Panc1 (cell line): ENCODE measurements at regions not wholly inside any gene's neighbourhood (a gene's known extent, or its start where the extent isn't known, plus 50 kb on each side); places are given as distances from the start of the nearest gene placed in this dataset.

Source experiments
- ATAC-seq: fragments of 200-7000 bp; cut with Tn5 transposase; 2 replicates; pipeline ENCODE4 v1.9.1; 2020; ENCODE audit warnings: mild to moderate bottlenecking, moderate library complexity
- BruUV-seq: library from RNA; stranded (reverse); fragments of 400-500 nt; replicated peaks from 2 replicates; lab custom pipeline; 2021; lab: Mats Ljungman, UMichigan
- CTCF ChIA-PET: fragments of 300-600 bp; sonication (Branson Sonifier 250); formaldehyde crosslinking; loops from one replicate; lab custom pipeline; 2022; ENCODE audit warnings: antibody characterized with exemption; lab: Charles Lee
- POLR2A ChIA-PET: fragments of 300-600 bp; sonication (Branson Sonifier 250); formaldehyde crosslinking; loops from one replicate; lab custom pipeline; 2022; ENCODE audit warnings: antibody characterized with exemption; lab: Charles Lee
- DNase-seq: peaks from one replicate; pipeline ENCODE4 v3.0.0-alpha.2; 2010; ENCODE audit warnings: low read depth, low spot score
- H3K27ac ChIP-seq: 2 replicates; pipeline ENCODE4 v1.5.1; 2011; ENCODE audit warnings: mild to moderate bottlenecking, low read length, inconsistent platforms
- H3K27me3 ChIP-seq: fragments of 200-500 bp; sonication (Bioruptor generic); 2 replicates; pipeline ENCODE4 v1.6.0; 2014; ENCODE audit warnings: low read length, inconsistent platforms; ENCODE audit not compliant: control insufficient read depth, insufficient read depth
- H3K36me3 ChIP-seq: fragments of 200-500 bp; sonication (Bioruptor generic); 2 replicates; pipeline ENCODE4 v1.5.1; 2014; ENCODE audit warnings: inconsistent platforms, mild to moderate bottlenecking, low read length, moderate library complexity; ENCODE audit not compliant: control insufficient read depth, insufficient read depth
- H3K4me1 ChIP-seq: 2 replicates; pipeline ENCODE4 v1.5.1; 2011; ENCODE audit warnings: inconsistent platforms, mild to moderate bottlenecking, low read length, moderate library complexity; ENCODE audit not compliant: control insufficient read depth, insufficient read depth
- H3K4me3 ChIP-seq, 2 experiments: 2 replicates each; pipeline ENCODE4 v1.5.1; 2011 to 2012; ENCODE audit warnings: low read depth in 2 of 2, low read length in 2 of 2, mild to moderate bottlenecking in 2 of 2, inconsistent platforms in 1 of 2, moderate library complexity in 1 of 2
- H3K9me3 ChIP-seq: fragments of 200-500 bp; sonication (Bioruptor generic); 2 replicates; pipeline ENCODE4 v1.5.1; 2014; ENCODE audit warnings: low read depth, mild to moderate bottlenecking, inconsistent platforms, low read length, moderate library complexity; ENCODE audit not compliant: control insufficient read depth, insufficient read depth
- POLR2AphosphoS5 ChIP-seq: IDR thresholded peaks from 2 replicates; pipeline ENCODE4 v1.6.1; 2012; ENCODE audit warnings: mild to moderate bottlenecking, low read depth, low read length, moderate library complexity
- SIN3A ChIP-seq: IDR thresholded peaks from 2 replicates; pipeline ENCODE4 v1.6.1; 2012; ENCODE audit warnings: low read depth, mild to moderate bottlenecking, low read length, moderate library complexity, borderline replicate concordance; ENCODE audit not compliant: insufficient read depth
- TCF7L2 ChIP-seq: IDR thresholded peaks from 2 replicates; pipeline ENCODE4 v1.6.1; 2011; ENCODE audit warnings: mild to moderate bottlenecking, low read depth, low read length, inconsistent platforms
- in situ Hi-C: cut with HindIII; loops from 2 replicates; pipeline ENCODE4 v1.10.0; 2016; ENCODE audit warnings: low sequenced_read_pairs, low pct_unique_long_range_greater_than_20kb
- intact Hi-C: fragments of 100-400 bp; cut with micrococcal nuclease; formaldehyde crosslinking; loops from one replicate; pipeline ENCODE4 v1.10.0; 2022; ENCODE audit not compliant: unreplicated experiment
- TF ChIP-seq, protein P1 (sequence below), 2 experiments: IDR thresholded peaks; 2 replicates each; pipeline ENCODE4 v1.6.1; 2011 to 2012; ENCODE audit warnings: low read depth in 2 of 2, control low read depth in 1 of 2, low read length in 1 of 2, mild to moderate bottlenecking in 1 of 2, moderate library complexity in 1 of 2; ENCODE audit not compliant: insufficient read depth in 1 of 2
- TF ChIP-seq, protein P2 (sequence below): fragments of 450-650 bp; IDR thresholded peaks from 2 replicates; pipeline ENCODE4 v1.5.1; 2017; ENCODE audit warnings: mild to moderate bottlenecking

DNA sequence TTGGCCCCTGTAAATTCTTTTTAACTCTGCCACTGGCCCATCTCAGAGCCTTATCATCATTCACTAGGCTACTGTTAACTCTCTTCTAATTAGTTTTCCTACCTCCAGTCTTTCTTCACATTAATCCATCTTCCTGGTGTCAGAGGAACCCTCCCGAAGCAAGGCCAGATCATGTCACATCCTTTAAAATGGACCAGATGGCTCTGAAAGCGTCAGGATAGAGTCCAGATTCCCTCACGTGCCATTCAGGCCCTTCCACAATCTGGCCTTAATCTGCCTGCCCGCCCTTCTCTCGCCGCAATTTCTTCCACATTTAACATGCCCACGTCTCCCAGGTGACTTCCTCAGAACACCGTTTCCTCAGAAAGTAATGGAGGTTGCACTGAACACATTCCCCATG lies 86.5 kb downstream of the RFC3 start:
- H3K4me3 ChIP-seq, result no peak overlapping the region
- H3K27me3 ChIP-seq, result no peaks in the 10 kb centered on the region
- in situ Hi-C loops, result no loop called here
- intact Hi-C loops, result no loop called here
- BruUV-seq, result no TSS peak
- H3K4me1 ChIP-seq, result no peaks in the 10 kb centered on the region
- no peak overlapping the region for H3K27ac ChIP-seq
- no peaks in the 10 kb centered on the region for H3K36me3 ChIP-seq
- ChIA-PET POLR2A (no interaction called here), CTCF (no interaction called here)
- ATAC-seq (no peak), DNase-seq (no peak)
- 0 out of 2 replicates have a peak, but pooled peaks cover 1% of the 10 kb centered on the region for H3K9me3 ChIP-seq
- TF ChIP-seq, protein P1, sequence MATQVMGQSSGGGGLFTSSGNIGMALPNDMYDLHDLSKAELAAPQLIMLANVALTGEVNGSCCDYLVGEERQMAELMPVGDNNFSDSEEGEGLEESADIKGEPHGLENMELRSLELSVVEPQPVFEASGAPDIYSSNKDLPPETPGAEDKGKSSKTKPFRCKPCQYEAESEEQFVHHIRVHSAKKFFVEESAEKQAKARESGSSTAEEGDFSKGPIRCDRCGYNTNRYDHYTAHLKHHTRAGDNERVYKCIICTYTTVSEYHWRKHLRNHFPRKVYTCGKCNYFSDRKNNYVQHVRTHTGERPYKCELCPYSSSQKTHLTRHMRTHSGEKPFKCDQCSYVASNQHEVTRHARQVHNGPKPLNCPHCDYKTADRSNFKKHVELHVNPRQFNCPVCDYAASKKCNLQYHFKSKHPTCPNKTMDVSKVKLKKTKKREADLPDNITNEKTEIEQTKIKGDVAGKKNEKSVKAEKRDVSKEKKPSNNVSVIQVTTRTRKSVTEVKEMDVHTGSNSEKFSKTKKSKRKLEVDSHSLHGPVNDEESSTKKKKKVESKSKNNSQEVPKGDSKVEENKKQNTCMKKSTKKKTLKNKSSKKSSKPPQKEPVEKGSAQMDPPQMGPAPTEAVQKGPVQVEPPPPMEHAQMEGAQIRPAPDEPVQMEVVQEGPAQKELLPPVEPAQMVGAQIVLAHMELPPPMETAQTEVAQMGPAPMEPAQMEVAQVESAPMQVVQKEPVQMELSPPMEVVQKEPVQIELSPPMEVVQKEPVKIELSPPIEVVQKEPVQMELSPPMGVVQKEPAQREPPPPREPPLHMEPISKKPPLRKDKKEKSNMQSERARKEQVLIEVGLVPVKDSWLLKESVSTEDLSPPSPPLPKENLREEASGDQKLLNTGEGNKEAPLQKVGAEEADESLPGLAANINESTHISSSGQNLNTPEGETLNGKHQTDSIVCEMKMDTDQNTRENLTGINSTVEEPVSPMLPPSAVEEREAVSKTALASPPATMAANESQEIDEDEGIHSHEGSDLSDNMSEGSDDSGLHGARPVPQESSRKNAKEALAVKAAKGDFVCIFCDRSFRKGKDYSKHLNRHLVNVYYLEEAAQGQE (IDR thresholded peaks at IDR 0.05; ENCODE audit: insufficient read depth in 1 of 2, low read depth in 2 of 2, low read length in 1 of 2), result no peak
- TF ChIP-seq SIN3A (no peak), TCF7L2 (no peak)
- TF ChIP-seq, protein P2, sequence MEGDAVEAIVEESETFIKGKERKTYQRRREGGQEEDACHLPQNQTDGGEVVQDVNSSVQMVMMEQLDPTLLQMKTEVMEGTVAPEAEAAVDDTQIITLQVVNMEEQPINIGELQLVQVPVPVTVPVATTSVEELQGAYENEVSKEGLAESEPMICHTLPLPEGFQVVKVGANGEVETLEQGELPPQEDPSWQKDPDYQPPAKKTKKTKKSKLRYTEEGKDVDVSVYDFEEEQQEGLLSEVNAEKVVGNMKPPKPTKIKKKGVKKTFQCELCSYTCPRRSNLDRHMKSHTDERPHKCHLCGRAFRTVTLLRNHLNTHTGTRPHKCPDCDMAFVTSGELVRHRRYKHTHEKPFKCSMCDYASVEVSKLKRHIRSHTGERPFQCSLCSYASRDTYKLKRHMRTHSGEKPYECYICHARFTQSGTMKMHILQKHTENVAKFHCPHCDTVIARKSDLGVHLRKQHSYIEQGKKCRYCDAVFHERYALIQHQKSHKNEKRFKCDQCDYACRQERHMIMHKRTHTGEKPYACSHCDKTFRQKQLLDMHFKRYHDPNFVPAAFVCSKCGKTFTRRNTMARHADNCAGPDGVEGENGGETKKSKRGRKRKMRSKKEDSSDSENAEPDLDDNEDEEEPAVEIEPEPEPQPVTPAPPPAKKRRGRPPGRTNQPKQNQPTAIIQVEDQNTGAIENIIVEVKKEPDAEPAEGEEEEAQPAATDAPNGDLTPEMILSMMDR, result no peak

DNA sequence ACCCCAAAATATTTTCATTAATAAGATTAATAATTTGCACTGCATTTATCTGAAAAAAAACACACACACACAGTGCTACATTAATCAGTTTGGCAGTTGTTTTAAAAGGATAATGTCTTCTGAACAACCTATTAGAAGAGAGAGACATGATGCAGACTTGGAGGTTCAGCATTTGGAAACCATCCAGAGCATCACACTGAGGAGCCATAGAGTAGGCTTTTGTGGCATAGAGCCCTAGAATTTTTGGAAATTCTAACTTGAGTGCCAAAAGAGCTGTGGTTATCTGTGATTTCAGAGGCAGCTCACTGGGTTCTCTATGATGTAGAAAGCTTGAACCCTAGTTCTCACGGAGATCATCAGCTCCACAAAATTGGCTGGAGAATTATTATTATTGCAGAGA lies 90.2 kb downstream of the RFC3 start:
- no peak for DNase-seq
- intact Hi-C loops (no loop called here), in situ Hi-C loops (no loop called here)
- Histone ChIP-seq H3K27ac (no peak overlapping the region), H3K36me3 (no peaks in the 10 kb centered on the region), H3K27me3 (no peaks in the 10 kb centered on the region), H3K9me3 (no peaks in the 10 kb centered on the region), H3K4me3 (no peak overlapping the region), H3K4me1 (no peaks in the 10 kb centered on the region)
- ChIA-PET POLR2A (no interaction called here), CTCF (no interaction called here)
- no peak for ATAC-seq
- BruUV-seq, result no TSS peak
- TF ChIP-seq, protein P2, result no peak
- TF ChIP-seq TCF7L2, result no peak
- no peak for TF ChIP-seq POLR2AphosphoS5
- TF ChIP-seq, protein P1 (IDR thresholded peaks at IDR 0.05; ENCODE audit: insufficient read depth in 1 of 2, low read depth in 2 of 2, low read length in 1 of 2), result no peak
- no peak for TF ChIP-seq SIN3A
